Left lung (tissue), 4 donors: ENCODE measurements at regions not wholly inside any gene's neighbourhood (a gene's known extent, or its start where the extent isn't known, plus 50 kb on each side); places are given as distances from the start of the nearest gene placed in this dataset.
A peak's percentile ranks its signal among the peaks of the same experiment; 100 is the strongest.

Experiments used
- ATAC-seq: fragments of 200-7000 bp; cut with Tn5 transposase; one replicate; pipeline ENCODE4 v1.9.1; 2020; ENCODE audit warnings: moderate library complexity
- DNase-seq, 4 donors: peaks; one replicate each; pipeline ENCODE4 v3.0.0-alpha.2; 2013 to 2020
- H3K27ac ChIP-seq, 2 donors: fragments of 200-600 bp; sonication (generic) in 1 of 2; one replicate each; pipeline versions ENCODE4 v1.5.0 to v1.8.0; 2020 to 2021
- H3K27me3 ChIP-seq, 2 donors: fragments of 200-600 bp; sonication (generic) in 1 of 2; one replicate each; pipeline versions ENCODE4 v1.5.0 to v1.8.0; 2020 to 2021
- H3K36me3 ChIP-seq, 2 donors: fragments of 200-600 bp; sonication (generic) in 1 of 2; one replicate each; pipeline versions ENCODE4 v1.5.0 to v1.8.0; 2020 to 2021
- H3K4me1 ChIP-seq, 2 donors: fragments of 200-600 bp; one replicate each; pipeline ENCODE4 v1.8.0; 2021
- H3K4me3 ChIP-seq, 2 donors: fragments of 200-600 bp; sonication (generic) in 1 of 2; one replicate each; pipeline versions ENCODE4 v1.5.0 to v1.8.0; 2020 to 2021; ENCODE audit warnings: mild to moderate bottlenecking in 1 of 2
- H3K9me3 ChIP-seq, 2 donors: fragments of 200-600 bp; sonication (generic) in 1 of 2; one replicate each; pipeline versions ENCODE4 v1.5.0 to v1.8.0; 2020 to 2021
- CTCF ChIP-seq, 2 donors: fragments of 200-600 bp; sonication (generic) in 1 of 2; IDR thresholded peaks; one replicate each; pipeline versions ENCODE4 v1.5.0 to v1.8.0; 2021; ENCODE audit warnings: antibody characterized with exemption in 2 of 2
- intact Hi-C, 2 donors: fragments of 100-400 bp; cut with DNase I; formaldehyde crosslinking; loops; one replicate each; pipeline versions ENCODE4 v1.11.2 to v1.14.2; 2022
- donor health status: DM: no; HTN: yes; CAD: no.
- donor health status: DM: no; HTN: no; CAD: no.

- intact Hi-C loops: no loop called here
- no peaks in the 10 kb centered on the region for H3K27me3 ChIP-seq
- no peaks in the 10 kb centered on the region for H3K4me1 ChIP-seq
- H3K4me3 ChIP-seq: no peak overlapping the region
- ATAC-seq (no peak), DNase-seq (peak in 2 of 4 donors; percentile 10 to 67)
- no peaks in the 10 kb centered on the region for H3K36me3 ChIP-seq
- H3K9me3 ChIP-seq: peaks cover 0 to 10% of the 10 kb centered on the region in 2 donors
- H3K27ac ChIP-seq: no peak overlapping the region
- no peak for TF ChIP-seq CTCF (IDR thresholded peaks at IDR 0.05)
These were observed 420.7 kb upstream of the MYT1L start for GRCh38 chr2:2751715-2752315.

GRCh38 chr2:2750867-2751714, 420.0 kb upstream of the MYT1L start:
- TF ChIP-seq CTCF (IDR thresholded peaks at IDR 0.05): no peak
- DNase-seq (peak in 1 of 4 donors; percentile 71), ATAC-seq (no peak)
- intact Hi-C loops: no loop called here
- Histone ChIP-seq H3K27me3 (no peaks in the 10 kb centered on the region), H3K9me3 (peaks cover 0 to 10% of the 10 kb centered on the region in 2 donors), H3K4me1 (no peaks in the 10 kb centered on the region), H3K36me3 (no peaks in the 10 kb centered on the region), H3K27ac (no peak overlapping the region), H3K4me3 (no peak overlapping the region)

- Histone ChIP-seq H3K4me3 (no peak overlapping the region), H3K9me3 (peaks cover 0 to 10% of the 10 kb centered on the region in 2 donors), H3K27me3 (no peaks in the 10 kb centered on the region), H3K27ac (no peak overlapping the region), H3K4me1 (no peaks in the 10 kb centered on the region), H3K36me3 (no peaks in the 10 kb centered on the region)
- ATAC-seq (no peak), DNase-seq (peak in 1 of 4 donors; percentile 47)
- intact Hi-C loops: no loop called here
- no peak for TF ChIP-seq CTCF (IDR thresholded peaks at IDR 0.05)
These were observed 418.1 kb upstream of the MYT1L start for GRCh38 chr2:2749206-2749598.

GRCh38 chr2:2748399-2749205, 417.5 kb upstream of the MYT1L start:
- Histone ChIP-seq H3K27ac (no peak overlapping the region), H3K4me1 (no peaks in the 10 kb centered on the region), H3K27me3 (no peaks in the 10 kb centered on the region), H3K9me3 (peaks cover 0 to 4% of the 10 kb centered on the region in 2 donors), H3K4me3 (no peak overlapping the region), H3K36me3 (no peaks in the 10 kb centered on the region)
- DNase-seq (no peak), ATAC-seq (no peak)
- no peak for TF ChIP-seq CTCF (IDR thresholded peaks at IDR 0.05)
- intact Hi-C loops: no loop called here
